ENCODE measurements at regions not wholly inside any gene's neighbourhood (a gene's known extent, or its start where the extent isn't known, plus 50 kb on each side); places are given as distances from the start of the nearest gene placed in this dataset.
"Not testable (repeated sequence)": the region's sequence is repeated elsewhere in the genome, so short reads cannot be mapped to it uniquely, and the experiment has no call there.

DNA sequence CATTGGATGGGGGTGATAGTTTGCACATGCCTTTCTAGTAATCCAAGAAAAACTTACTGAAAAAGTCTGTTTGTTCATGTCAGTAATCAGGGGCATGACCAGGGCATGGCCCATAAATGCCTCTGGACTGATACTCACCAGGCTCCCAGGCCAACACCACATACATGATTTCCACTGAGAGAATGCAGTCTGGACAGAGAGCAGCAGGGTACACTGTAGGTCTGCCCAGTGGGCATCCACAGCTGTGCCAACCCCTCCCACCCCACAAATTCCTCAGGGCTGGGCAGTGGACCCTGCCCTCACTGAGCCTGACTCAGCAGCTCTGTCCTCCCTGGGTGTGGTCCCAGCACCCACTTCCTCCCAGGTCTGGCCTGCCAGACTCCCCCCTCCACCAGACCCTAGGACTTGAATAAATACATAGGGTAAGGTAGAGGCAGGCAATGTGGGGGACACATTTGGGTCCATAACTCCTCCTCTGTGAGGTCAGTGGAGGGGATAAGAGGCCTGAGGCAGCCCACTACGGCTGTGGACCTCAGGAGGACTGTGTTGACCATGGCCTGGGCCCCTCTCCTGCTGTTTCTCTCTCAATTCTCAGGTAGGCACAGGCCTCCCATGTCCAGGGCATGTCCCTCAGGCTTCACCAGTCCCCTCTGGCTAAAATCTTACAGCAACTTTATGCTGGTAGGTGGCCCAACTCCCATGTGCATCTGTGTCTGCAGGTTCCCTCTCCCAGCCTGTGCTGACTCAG, 92.2 kb upstream of the TOP3B start:
- no peak for DNase-seq

DNA sequence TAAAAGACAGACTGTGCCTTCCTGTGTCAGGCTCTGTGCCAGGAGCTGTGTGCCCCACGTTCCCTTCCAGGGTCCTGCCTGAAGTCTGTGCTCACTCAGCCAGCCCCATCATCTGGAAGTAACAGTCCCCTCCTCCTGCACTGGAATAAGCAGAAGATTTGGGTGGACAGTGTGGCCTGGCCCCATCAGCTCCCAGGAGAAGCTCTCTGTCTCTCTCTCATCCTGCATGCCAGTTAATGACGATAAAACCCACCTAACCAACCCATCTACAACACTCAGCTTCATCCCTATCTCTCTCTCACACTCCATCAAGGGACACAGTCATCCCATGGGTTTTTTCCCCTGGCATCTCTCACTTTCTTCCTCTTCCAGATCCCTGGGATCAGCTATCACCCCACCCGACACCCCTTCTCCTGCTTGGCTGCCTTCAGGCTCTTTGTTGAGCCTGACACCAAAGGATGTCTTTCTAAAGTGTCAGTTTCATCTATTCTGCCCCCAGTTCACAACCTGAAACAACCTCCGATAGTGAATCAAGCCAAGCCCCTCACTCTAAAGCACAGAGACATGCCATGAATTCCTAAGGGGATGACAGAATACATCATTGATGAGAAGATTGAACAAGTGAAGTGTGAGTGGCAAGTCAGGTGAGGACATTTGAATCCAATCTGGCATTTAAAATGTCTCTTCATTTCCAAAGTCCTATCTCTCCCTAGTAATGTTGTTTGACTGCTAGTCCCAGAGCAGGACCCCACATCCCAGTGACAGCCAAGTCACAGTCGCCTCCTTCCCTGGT, 91.4 kb upstream of the TOP3B start:
- DNase-seq: no peak

DNA sequence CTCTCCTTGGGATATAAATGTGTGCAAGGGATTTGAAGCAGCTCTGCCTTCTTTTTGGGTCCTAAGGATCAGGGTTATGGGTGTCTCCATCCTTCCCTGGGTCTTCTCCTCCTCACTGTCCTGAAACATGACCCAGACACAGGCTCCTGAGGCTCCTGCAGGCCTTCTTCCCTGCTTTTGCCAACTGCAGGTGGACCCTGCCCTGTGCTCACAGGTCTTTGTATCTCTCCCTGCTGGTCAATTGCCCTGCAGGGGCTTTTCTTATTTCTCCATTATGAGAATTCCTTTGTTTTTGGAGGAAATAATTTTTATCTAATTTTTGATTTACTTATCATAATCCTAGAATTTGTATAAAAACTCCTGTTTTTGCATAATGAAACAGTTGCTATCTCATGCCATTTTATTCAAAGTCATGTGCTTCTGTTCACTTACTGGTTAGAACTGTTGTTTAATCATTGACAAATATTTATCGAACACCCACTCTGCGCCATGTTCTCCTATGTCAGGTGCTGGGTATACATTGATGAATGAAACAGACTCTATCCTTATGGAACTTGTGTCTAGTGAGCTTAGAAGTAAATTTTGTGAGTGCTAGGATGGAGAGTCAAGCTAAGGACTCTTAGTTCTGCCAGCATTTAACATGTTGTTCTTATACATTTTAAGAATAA, 89.7 kb upstream of the TOP3B start:
- DNase-seq: no peak

DNA sequence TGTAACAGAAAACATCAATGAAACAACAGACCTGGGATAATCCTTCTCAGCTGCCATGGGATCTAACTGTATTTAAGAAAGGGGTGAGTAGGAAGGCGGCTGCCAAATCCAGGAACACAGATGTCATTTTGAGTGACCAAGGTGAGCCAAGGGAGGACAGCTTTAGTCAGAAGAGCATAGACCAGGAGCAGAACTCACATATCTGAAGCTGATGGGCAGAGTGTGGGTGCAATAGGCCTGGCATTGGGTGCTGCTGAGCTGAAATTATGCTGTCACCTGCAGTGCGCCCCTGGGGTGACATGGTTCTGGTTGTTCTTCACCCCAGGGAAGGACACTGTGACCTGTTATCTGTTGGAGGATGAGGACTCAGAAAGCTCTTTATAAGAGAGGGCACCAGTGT, 88.9 kb upstream of the TOP3B start:
- DNase-seq: no peak

DNA sequence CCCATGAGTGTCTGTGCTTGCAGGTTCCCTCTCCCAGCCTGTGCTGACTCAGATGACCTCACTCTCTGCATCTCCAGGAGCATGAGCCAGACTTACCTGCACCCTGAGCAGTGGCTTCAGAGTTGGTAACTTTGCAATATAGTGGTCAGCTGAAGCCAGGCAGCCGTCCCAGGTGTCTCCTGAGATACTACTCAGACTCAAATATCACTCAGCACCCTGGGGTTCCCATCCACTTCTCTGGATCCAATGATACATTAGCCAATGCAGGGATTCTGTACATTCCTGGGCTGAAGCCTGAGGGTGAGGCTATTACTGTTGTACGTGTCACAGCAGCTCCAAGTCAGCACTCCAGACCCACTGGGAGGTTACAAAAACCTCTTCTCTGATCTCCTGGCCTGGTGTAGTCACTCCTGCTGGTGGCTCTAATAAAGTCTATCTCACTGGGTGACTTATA, 87.8 kb upstream of the TOP3B start:
- no peak for DNase-seq

DNA sequence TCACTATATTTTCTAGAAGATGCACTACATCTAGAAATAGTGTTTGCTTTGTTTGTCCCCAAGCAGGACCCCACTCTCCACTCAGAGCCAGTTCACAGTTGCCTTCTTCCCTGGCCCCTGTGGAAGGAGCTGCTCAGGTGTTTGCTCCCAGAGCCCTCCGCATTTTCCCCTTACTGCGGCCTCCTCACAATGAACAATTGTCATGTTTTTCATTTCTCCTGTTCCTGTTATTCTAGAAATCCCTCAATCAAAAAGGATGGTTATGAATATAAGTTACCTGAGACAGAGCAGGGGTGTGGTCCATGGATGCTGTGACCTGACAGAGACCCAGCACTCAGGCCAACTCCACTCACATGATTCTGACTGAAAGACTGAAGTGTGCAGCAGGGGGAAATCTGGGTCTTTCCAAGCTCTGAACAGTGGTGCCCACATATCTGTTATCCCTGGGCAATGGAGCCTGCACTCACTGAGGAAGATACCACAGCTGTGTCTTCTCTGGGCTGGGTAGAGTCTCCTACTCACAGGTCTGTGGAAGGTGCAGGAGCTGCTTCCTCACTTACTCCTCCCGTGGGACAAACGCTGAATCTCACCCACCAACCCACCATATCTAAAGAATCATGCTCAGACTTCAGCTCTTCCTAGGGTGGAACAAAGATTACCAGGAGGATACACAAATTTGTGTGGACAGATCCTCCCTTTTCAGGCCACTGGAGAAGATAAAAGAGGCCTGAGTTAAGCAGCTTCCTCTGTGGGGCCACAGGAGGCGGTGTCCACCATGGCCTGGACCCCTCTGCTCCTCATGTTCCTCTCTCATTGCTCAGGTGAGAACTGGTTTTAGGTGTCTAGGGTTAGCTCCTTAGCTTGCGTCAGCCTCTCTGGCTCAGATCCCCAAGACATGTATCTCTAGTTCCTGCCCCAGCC, 87.1 kb upstream of the TOP3B start:
- no peak for DNase-seq

DNA sequence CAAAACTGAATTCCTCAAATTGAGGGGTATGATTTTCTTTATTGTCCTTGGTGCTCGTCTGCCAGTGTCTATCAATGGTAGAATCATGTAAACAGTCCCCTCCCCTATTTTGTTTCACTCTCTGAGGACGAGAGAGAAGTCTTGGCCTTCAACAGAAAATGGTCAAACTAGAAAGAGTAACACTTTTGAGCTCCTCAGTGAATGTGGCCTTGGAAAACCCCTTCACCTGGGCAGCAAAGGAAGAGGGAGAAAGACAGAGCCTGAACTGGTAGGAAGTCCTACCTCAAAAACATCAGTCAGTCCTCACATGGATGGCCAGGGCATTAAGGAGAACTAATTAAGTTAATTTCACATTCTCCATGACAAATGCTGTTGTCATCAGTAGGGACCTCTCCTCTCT, 86.1 kb upstream of the TOP3B start:
- DNase-seq: no peak

DNA sequence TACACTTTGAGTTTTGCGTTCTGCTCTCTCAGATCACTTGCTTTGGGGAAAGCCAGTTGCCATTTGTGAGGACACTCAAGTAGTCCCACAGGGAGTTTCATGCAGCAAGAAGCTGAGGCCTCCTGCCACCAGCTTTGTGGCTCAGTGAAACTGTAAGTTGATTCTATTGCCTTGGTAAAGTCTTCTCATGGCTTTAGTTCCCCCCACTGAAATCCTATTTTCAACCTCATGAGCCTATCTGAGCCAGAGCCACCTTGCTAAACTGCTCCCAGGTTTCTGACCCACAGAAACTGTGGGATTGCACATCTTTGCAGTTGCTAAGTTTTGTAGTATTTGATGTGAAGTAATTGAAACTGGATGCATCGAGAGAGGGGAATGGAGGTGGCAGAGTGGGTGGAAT, 85.4 kb upstream of the TOP3B start:
- DNase-seq: no peak

DNA sequence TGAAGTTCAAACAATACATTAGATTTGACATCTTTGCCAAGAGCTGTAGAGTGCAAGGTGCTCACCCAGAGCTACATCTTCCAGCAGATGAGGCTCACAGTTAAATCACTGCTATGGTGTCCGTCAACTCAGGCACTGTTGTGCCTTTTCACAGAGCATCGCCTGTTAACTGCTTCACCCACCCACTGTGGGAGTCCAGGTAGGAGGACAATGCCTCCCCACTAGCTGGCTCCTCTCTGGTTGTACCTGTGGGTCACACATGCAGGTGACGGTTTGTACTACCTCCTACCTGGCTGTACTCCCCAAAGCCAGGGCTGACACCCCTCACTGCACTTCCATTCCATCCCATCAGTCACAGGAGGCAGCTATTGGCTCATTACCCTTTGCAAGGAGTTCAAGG, 84.6 kb upstream of the TOP3B start:
- no peak for DNase-seq

DNA sequence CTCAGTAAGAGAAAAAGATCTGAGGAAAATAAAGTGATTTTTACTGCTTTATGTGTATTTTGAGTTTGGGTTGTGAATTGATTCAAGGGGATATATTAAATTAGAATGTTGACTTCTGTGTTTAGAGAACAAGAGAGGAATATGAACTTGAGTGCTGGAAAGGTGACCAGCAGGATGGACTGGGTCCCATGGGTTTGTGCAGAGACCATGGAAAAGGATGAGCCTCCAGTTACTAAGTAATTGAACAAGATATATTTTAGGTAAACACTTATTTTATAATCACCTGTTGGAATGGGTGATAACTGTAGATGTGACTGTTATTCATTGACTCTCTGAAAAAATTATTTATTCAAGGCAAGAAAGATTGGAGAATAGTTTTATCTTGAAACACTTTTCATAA, 82.0 kb upstream of the TOP3B start:
- no peak for DNase-seq

DNA sequence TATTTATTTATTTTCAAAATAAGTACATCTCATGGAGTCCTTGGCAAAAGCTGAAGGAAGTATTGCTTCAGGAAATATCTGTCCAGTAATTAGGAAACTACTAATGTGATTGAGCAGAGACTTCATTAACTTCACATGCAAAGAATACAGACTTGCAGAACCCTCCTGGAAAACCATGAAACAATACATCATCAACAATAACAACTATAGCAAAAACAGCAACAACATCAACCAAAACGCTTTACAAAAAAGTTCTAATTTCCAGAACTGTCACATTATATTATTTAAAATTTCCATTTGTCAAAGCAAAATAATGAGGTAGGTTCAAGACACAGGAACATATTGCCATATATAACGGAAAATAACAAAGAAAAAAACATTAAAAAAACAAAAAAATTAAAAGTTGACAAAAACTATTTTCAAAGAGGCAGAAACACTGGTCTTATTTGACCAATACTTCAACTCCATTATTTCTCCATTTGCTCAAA, 79.8 kb upstream of the TOP3B start:
- DNase-seq: no peak

DNA sequence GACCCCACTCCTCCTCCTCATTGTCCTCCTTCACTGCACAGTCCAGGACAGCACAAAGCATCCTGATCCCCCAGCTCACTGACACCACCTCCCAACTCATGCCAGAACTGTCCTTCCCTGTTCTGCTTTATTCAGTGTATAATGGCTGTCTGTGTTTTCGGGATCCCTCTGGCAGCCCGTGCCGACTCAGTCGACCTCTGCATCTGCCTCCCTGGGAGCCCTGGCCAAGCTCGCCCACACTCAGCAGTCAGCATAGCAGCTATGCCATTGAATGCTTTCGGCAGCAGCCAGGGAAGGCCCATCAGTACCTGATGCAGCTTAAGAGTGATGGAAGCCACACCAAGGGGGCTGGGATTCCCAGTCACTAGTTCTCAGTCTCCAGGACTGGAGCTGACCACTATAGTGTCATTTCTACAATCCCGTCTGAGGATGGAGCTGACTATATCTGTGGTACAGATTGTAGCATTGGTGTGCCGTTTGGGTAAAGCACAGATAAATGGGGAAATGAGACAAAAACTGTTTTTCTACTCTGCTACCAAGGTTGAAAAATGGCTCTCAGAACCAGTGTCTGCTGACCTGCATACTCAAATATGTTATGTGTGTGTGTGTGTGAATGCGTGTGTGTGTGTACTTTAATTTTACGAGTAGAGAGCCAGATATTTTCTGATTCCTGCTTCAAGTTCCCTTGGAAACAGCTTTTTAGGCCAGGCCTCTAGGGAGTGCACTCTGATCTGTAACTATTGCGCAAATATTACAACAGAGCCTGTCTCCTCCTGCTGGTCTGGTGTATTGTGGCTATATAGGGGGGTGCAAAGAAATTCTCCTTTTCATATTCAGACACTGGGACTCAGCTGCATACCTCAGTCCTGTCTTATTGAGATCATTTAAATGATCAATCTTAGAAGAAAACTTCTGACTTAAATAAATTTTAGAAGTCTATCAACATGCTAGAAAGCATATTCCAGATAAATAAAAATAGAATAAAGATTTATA, 78.8 kb upstream of the TOP3B start:
- no peak for DNase-seq

DNA sequence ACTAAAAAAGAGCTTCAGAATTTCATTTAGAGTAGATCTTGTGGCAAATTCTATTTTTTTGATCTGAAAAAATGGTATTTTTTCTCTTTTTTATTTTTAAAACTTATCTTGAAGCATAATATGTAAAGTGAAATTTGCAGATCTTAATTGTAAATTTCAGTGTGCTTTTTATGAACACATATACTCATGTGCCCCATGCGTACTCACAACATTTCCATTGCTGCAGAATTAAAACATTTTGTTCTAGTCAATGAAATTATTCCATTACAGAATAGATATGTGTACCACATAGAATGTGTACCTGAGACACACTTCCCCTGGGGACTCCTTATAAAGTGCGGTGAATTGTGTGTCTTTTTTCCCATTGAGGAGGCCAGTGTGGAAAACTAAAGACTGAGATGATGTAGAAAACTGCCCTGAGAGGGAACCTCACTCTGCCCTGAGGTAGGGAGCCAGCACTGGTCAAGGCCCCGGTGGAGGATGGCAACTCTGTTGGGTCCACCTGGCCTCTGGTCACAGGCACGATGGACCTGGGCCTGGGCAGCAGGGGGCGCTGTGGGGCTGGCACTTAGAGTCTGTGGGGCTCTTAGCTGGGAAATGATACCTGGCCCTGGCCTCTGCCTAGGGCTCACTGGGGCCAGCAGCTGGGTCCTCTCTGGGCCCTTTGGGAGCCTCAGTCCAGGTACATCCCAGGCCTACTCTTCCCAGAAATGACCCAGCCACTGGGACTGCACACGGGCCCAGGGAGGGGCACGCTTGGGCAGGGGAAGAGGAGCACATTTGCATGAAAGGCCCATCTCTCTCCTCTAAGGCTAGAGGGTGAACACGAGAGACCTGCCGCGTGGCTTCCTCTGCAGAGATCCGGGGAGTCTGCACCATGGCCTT, 77.9 kb upstream of the TOP3B start:
- peak; percentile 63 to 79 for DNase-seq

DNA sequence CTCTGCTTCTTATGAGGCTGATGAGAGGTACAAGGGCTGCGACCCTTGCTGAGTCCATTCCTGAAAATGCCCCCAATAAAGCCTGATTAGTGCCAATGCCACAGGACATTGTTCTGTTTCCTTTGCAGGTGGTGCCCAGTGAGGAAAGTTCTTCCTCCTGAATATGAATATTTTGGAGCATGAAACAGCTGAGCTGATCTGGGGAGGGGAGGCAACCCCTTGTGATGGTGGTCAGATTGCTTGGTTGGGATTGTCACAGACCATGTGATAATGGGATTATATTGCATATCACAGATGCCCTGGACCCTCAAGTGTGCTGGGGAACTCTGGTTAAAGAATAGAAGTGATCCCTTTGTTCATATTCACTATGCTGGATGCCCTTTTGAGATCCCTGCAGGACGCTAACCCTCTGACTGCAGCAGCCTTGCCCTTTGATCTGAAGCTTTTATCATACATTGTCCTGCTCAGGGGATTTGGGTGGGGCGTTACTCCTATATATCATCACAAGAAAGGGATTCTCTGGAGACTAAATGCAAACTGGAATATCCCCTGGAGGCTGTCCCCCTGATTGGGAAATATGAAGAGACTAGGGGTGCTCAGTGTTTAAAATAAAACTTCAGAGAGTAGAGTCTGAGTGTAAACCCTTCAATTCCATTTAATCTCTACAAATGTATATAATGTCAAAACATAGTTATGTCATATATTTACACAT, 76.9 kb upstream of the TOP3B start:
- DNase-seq: no peak

DNA sequence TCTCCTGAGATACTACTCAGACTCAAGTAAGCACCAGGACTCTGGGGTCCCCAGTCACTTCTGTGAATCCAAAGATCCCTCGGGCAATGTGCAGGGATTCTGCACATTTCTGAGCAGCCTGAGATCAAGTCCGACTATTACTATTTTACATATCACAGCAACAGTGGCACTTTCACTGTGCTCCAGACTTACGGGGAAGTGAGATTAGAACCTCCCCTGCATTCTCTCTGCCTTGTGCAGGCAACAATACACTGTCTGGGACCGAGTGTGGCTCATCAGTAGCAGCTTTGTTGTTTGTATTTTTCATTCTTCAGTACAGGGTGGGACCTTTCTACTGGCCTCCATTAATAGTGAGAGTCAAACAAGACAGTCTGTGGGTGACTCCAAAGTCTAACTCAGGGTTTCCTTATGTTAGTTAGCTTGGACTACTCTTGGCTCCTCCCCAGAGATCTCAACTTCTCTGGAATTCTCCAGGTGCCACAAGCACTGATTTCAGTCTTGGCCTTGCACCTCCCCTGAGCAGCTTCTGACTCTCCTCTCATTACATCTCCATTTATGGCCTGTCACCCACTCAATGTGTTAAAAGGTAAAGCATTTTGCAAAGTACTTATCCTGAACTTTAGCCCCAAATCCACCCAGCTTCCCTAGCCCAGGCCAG, 76.2 kb upstream of the TOP3B start:
- DNase-seq: no peak

DNA sequence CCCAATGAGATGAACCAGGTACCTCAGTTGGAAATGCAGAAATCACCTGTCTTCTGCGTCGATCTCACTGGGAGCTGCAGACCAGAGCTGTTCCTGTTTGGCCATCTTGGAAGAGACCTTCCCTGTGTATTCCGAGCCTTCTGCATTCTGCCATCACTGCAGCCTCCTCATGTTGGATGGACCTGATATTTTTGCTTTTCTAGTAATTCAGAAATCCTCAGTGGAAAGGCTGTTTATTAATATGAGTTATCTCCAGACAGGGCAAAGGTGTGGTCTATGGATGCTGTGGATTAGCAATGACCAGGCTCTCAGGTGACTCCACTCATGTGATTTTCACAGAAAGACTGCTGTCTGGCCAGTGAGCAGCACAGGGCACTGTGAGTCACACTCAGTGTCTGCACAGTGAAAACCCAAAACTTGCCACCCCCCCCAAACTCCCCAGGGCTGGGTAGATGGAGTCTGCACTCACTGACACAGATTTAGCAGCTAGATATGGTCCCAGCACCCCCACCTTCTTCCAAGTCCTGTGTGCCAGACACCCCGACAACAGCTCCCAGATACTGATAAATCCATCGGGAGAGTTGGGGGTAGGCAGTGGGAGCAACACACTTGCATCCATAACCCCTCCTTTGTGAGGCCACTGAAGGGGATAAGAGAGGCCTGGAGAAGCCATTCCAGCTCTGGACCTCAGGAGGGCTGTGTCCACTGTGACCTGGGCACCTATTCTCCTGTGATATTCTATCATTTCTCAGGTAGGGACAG, 75.2 kb upstream of the TOP3B start:
- no peak for DNase-seq

DNA sequence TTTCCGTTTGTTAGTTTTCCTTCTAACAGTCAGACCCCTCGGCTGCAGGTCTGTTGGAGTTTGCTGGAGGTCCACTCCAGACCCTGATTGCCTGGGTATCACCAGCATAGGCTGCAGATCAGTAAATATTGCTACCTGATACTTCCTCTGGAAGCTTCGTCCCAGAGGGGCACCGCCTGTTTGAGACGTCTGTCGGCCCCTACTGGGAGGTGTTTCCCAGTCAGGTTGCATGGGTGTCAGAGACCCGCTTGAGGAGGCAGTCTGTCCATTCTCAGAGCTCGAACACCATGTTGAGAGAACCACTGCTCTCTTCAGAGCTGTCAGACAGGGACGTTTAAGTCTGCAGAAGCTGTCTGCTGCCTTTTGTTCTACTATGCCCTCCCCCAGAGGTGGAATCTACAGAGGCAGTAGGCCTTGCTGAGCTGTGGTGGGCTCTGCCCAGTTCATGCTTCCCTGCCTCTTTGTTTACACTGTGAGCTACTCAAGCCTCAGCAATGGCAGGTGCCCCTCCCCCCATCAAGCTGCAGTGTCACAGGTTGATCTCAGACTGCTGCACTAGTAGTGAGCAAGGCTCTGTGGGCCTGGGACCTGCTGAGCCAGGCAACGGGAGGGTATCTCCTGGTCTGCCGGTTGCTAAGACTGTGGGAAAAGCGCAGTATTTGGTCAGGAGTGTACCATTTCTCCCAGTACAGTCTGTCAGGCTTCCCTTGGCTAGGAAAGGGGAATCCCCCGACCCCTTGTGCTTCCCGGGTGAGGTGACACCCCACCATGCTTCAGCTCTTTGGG, 74.4 kb upstream of the TOP3B start:
- not testable (repeated sequence) for DNase-seq
